Spleen (tissue), 11 donors: ENCODE measurements at regions not wholly inside any gene's neighbourhood (a gene's known extent, or its start where the extent isn't known, plus 50 kb on each side); places are given as distances from the start of the nearest gene placed in this dataset.

Source experiments
- DNase-seq: peaks from one replicate; pipeline ENCODE4 v3.0.0-alpha.2; 2020
- H3K27ac ChIP-seq, 8 donors: fragments of 200-600 bp; sonication (generic) in 7 of 8; 1 replicate in 4 of 8; 2 replicates in 4 of 8; pipeline versions ENCODE4 v1.5.0 to v1.8.0; 2016 to 2021; ENCODE audit warnings: inconsistent platforms in 4 of 8, mild to moderate bottlenecking in 4 of 8, moderate library complexity in 1 of 8
- H3K27me3 ChIP-seq, 7 donors: fragments of 200-600 bp; sonication (generic) in 6 of 7; replicated peaks in 1 of 7; 1 replicate in 4 of 7; 2 replicates in 3 of 7; pipeline versions ENCODE4 v1.5.0 to v1.8.0; 2016 to 2021; ENCODE audit warnings: inconsistent platforms in 3 of 7, mild to moderate bottlenecking in 1 of 7
- H3K36me3 ChIP-seq, 6 donors: fragments of 200-600 bp; sonication (generic) in 5 of 6; 1 replicate in 4 of 6; 2 replicates in 2 of 6; pipeline versions ENCODE4 v1.5.0 to v1.8.0; 2016 to 2021; ENCODE audit warnings: inconsistent platforms in 2 of 6
- H3K4me1 ChIP-seq, 6 donors: fragments of 200-600 bp; sonication (generic) in 5 of 6; 1 replicate in 3 of 6; 2 replicates in 3 of 6; pipeline versions ENCODE4 v1.5.0 to v1.8.0; 2016 to 2021; ENCODE audit warnings: inconsistent platforms in 3 of 6
- H3K4me3 ChIP-seq, 8 donors: fragments of 200-600 bp; sonication (generic) in 7 of 8; 1 replicate in 4 of 8; 2 replicates in 4 of 8; pipeline versions ENCODE4 v1.5.0 to v1.8.0; 2016 to 2021; ENCODE audit warnings: inconsistent platforms in 4 of 8, mild to moderate bottlenecking in 4 of 8, moderate library complexity in 2 of 8
- H3K9me3 ChIP-seq, 8 donors: fragments of 200-600 bp; sonication (generic) in 7 of 8; 1 replicate in 4 of 8; 2 replicates in 4 of 8; pipeline versions ENCODE4 v1.5.0 to v1.8.0; 2016 to 2021; ENCODE audit warnings: inconsistent platforms in 4 of 8
- CTCF ChIP-seq, 11 experiments: fragments of 200-600 bp in 7 of 11; fragments of 450-650 bp in 4 of 11; sonication (generic) in 4 of 11; IDR thresholded peaks in 8 of 11; conservative IDR thresholded peaks in 3 of 11; 1 replicate in 7 of 11; 2 replicates in 4 of 11; pipeline versions ENCODE4 v1.4.0 to v1.8.0; 2016 to 2021; ENCODE audit warnings: antibody characterized with exemption in 11 of 11, inconsistent platforms in 4 of 11, mild to moderate bottlenecking in 1 of 11
- POLR2A ChIP-seq, 3 donors: fragments of 450-650 bp; IDR thresholded peaks; one replicate each; pipeline ENCODE4 v1.5.1; 2017; ENCODE audit warnings: antibody characterized with exemption in 3 of 3, mild to moderate bottlenecking in 1 of 3
- POLR2AphosphoS5 ChIP-seq, 3 donors: sonication (generic); formaldehyde crosslinking; IDR thresholded peaks; one replicate each; pipeline ENCODE4 v1.5.1; 2017; ENCODE audit warnings: antibody characterized with exemption in 3 of 3
- WGBS, 5 donors: extraction: QIAGEN DNeasy Blood & Tissue Kit in 3 of 5; methylation state at CpG; one replicate each; pipeline versions ENCODE4 v1.1.5 to v1.1.7; 2013 to 2018; 5-methylcytosine and 5-hydroxymethylcytosine counted together
- intact Hi-C: fragments of 100-400 bp; cut with DNase I; formaldehyde crosslinking; loops from one replicate; pipeline ENCODE4 v1.15.0; 2023; ENCODE audit warnings: low total_unique reads
- donor health status: healthy with polysubstance abuse.
- donor health status: DM: no; HTN: no; CAD: no; lungs with moderate emphysema.
- donor health status: DM: no; HTN: no; CAD: no.
- donor health status: Bipolar disorder and iron deficiency.
- donor health status: healthy.
- donor health status: DM: no; HTN: no; CAD: no.
- donor health status: DM: yes; HTN: yes; CAD: no.

GRCh38 chr5:73230264-73231245 is 57.6 kb downstream of the TMEM174 start:
- WGBS, 5 donors = 10 to 25% (median 14%) methylated on average over 27 to 58 of the region's 58 CpGs
- intact Hi-C loops = no loop called here
- DNase-seq = no peak
- H3K4me3 ChIP-seq = no peak overlapping the region
- no peaks in the 10 kb centered on the region for H3K36me3 ChIP-seq
- peaks cover 9 to 100% (median 70%) of the 10 kb centered on the region in 7 donors for H3K27me3 ChIP-seq
- TF ChIP-seq POLR2AphosphoS5 (IDR thresholded peaks at IDR 0.05) (no peak), CTCF (IDR thresholded peaks at IDR 0.05 in 8 of 11, conservative IDR thresholded peaks at IDR 0.05 in 3 of 11) (no peak), POLR2A (IDR thresholded peaks at IDR 0.05) (no peak)
- no peaks in the 10 kb centered on the region for H3K9me3 ChIP-seq
- peaks cover 15 to 41% (median 24%) of the 10 kb centered on the region in 6 donors for H3K4me1 ChIP-seq
- H3K27ac ChIP-seq = no peak overlapping the region

GRCh38 chr5:73229271-73229670 is 56.3 kb downstream of the TMEM174 start:
- Histone ChIP-seq H3K4me3 (no peak overlapping the region), H3K27ac (no peak overlapping the region), H3K27me3 (peaks cover 9 to 100% (median 69%) of the 10 kb centered on the region in 7 donors), H3K4me1 (peaks cover 15 to 38% (median 23%) of the 10 kb centered on the region in 6 donors), H3K9me3 (no peaks in the 10 kb centered on the region), H3K36me3 (no peaks in the 10 kb centered on the region)
- no peak for TF ChIP-seq POLR2AphosphoS5 (IDR thresholded peaks at IDR 0.05)
- TF ChIP-seq CTCF (IDR thresholded peaks at IDR 0.05 in 8 of 11, conservative IDR thresholded peaks at IDR 0.05 in 3 of 11) = no peak
- no peak for TF ChIP-seq POLR2A (IDR thresholded peaks at IDR 0.05)
- intact Hi-C loops = loop anchor here (10.0 kb wide), 1 partner anchor 226 kb away; no protein-coding TSS in a partner anchor
- DNase-seq = no peak
- WGBS, 5 donors = 84 to 95% (median 93%) methylated on average over 1 of the region's 1 CpG

GRCh38 chr5:73228052-73228451 is 55.1 kb downstream of the TMEM174 start:
- 83 to 88% (median 86%) methylated on average over 7 of the region's 7 CpGs for WGBS, 5 donors
- H3K27ac ChIP-seq = no peak overlapping the region
- TF ChIP-seq POLR2AphosphoS5 (IDR thresholded peaks at IDR 0.05) (no peak), CTCF (IDR thresholded peaks at IDR 0.05 in 8 of 11, conservative IDR thresholded peaks at IDR 0.05 in 3 of 11) (no peak), POLR2A (IDR thresholded peaks at IDR 0.05) (no peak)
- intact Hi-C loops = loop anchor here (10.0 kb wide), 1 partner anchor 227 kb away; no protein-coding TSS in a partner anchor
- no peak for DNase-seq
- H3K27me3 ChIP-seq = peaks cover 5 to 100% (median 64%) of the 10 kb centered on the region in 7 donors
- H3K36me3 ChIP-seq = no peaks in the 10 kb centered on the region
- H3K9me3 ChIP-seq = no peaks in the 10 kb centered on the region
- no peak overlapping the region for H3K4me3 ChIP-seq
- H3K4me1 ChIP-seq = peaks cover 4 to 26% (median 12%) of the 10 kb centered on the region in 6 donors
